NCI-H2081 treated with DMSO at 0.1 percent for 48 hours (cell line): ENCODE measurements at regions not wholly inside any gene's neighbourhood (a gene's known extent, or its start where the extent isn't known, plus 50 kb on each side); places are given as distances from the start of the nearest gene placed in this dataset.

Source experiments
- DNase-seq: peaks from one replicate; lab custom pipeline; 2025; lab: John Stamatoyannopoulos, UW

DNA sequence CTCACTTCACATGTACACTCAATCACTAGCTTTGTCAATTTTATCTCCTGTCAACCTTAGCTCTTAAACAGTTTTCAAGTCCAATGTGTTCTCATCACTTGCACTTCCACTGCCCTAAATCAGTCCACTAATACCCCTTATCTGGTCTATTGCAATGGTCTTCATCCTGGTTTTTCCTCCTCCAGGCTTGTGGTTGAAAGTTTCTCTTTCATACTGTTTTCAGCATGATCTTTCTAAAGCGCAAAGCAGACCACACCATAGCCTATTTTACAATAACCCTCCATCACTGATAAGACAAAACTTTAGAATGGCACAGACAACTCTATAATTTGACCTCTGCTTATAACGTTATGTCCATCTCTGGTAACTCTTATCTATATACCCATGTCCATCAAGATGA, 62.0 kb upstream of the DDHD1 start:
- no peak for DNase-seq

DNA sequence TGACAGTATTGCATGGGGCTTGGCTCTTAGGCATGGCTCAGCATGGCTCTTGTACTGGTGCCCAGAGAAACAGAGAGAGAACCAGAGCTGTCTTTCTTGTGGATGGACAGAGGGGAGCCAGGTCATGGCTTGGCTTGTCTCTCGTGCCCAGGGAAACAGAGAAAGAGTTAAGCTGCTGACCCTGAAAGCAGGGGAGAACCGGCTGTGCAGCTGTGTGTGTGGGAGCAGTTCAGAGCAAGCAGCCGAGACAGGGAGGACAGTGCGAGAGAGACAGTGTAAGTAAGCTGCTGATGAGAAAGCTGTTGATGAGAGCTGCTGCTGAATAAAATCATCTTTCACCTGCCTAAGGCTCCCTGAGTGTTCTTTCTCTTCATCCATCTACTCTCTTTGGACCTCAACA, 61.3 kb upstream of the DDHD1 start:
- DNase-seq: no peak

DNA sequence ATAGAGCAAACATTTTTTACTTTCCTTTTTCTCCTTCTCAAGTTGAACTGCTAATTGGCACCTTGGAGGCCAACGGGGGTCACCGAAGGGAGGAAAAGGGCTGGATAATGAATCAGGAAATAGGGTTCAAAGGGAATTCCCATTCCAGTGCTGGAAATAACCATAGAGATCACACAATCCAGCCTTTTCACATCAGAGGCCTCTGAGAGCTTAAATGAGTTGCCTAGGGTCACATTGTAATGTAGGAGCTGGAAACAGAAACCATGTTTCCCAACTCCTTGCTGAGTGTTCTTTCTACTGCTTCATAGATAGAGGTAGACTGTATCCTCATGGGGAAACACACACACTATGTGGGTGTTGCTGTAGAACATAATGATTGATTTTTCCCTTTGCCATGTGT, 60.6 kb upstream of the DDHD1 start:
- no peak for DNase-seq

DNA sequence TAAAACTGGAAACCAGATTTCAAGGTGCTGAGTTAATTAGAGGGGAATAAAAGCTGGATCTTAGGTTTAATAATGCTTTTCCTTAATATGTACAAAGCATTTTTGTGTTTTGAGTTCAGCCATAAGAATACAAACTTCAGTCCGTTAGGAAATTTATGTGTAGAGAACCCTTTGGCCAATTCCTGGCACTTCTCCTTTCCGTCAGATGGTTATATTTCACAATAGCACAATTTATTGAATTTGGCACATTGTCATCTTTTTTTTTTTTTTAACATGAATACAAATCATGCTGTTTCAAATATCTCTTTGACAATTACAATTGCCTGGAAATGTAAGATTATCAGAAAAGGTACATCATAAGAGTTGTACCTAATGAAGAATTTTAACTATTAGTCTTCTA, 56.2 kb upstream of the DDHD1 start:
- DNase-seq: no peak
